Right lobe of liver (tissue), 4 donors: ENCODE measurements at regions not wholly inside any gene's neighbourhood (a gene's known extent, or its start where the extent isn't known, plus 50 kb on each side); places are given as distances from the start of the nearest gene placed in this dataset.

ENCODE experiments used
- POLR2A ChIP-seq: fragments of 450-650 bp; IDR thresholded peaks from one replicate; pipeline ENCODE4 v1.6.1; 2017; ENCODE audit warnings: antibody characterized with exemption, mild to moderate bottlenecking
- TF ChIP-seq, protein P1 (sequence below), 4 donors: fragments of 200-600 bp in 3 of 4; fragments of 450-650 bp in 1 of 4; IDR thresholded peaks; one replicate each; pipeline versions ENCODE4 v1.5.1 to v1.8.0; 2016 to 2022; ENCODE audit warnings: antibody characterized with exemption in 4 of 4, mild to moderate bottlenecking in 2 of 4
- donor health status: DM: no; HTN: no; CAD: no.
- donor health status: DM: no; HTN: no; CAD: no.
- donor health status: DM: no; HTN: yes; CAD: no.

DNA sequence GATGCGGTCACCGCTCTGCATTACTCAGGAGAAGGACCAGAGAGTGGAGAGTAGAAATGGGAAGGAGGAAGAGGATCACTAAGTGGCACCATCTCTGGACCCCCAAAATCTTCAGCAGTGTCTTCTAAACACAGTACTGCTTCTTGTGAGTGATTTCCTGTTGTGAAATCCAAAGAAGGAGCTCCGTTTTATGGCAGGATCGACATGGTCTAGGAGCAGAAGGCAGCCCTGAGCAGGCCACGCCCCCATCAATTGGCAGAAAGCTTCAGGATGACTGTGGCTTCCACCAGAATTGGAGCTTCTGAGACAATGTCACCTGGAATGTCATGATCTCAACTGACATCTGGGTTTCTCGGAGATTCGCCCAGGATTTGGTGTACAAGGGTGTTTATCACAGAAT lies 171.5 kb downstream of the ADSS2 start:
- TF ChIP-seq POLR2A = no peak
- TF ChIP-seq, protein P1, sequence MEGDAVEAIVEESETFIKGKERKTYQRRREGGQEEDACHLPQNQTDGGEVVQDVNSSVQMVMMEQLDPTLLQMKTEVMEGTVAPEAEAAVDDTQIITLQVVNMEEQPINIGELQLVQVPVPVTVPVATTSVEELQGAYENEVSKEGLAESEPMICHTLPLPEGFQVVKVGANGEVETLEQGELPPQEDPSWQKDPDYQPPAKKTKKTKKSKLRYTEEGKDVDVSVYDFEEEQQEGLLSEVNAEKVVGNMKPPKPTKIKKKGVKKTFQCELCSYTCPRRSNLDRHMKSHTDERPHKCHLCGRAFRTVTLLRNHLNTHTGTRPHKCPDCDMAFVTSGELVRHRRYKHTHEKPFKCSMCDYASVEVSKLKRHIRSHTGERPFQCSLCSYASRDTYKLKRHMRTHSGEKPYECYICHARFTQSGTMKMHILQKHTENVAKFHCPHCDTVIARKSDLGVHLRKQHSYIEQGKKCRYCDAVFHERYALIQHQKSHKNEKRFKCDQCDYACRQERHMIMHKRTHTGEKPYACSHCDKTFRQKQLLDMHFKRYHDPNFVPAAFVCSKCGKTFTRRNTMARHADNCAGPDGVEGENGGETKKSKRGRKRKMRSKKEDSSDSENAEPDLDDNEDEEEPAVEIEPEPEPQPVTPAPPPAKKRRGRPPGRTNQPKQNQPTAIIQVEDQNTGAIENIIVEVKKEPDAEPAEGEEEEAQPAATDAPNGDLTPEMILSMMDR (IDR thresholded peaks at IDR 0.05) = no peak
